ENCODE measurements at regions not wholly inside any gene's neighbourhood (a gene's known extent, or its start where the extent isn't known, plus 50 kb on each side); places are given as distances from the start of the nearest gene placed in this dataset.
"Not testable (repeated sequence)": the region's sequence is repeated elsewhere in the genome, so short reads cannot be mapped to it uniquely, and the experiment has no call there.

DNA sequence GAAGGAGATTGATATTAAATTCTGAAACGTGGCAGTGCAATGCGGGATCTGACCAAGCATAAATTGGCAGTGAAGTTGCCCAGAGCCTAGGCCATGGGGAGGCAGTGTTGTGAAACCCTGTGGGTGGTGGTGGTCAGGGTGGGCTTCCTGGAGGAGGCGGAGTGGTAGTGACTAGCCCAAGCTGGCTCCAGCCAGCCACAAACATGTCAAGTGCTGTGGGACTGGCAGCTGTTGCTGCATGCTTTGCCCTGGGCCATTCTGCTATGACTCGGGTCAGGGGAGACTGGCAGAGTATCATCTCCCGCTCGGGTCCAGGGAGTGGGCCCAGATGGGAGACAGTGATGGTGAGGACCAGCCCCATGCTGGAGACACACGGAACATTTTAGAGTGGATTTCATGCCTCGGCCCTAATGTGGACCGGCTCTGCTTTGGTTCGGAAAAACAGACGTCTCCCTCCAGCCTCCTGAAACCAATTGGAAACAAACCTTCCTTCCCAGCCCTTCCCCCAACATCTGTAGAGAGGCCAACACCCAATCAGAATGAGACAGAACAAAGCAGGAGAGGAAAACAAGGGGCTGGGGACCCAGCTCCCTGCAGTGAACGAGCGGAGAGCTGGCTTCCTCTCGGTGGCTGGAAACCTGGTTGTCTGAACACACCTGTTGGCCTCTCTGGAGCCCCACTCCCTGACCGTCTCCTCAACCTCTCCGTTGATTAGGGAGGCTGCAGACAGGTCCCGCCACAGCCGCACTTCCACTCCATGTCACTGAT, 58.2 kb downstream of the TMEM270 start:
- no peak for DNase-seq (ENCODE audit: low read depth)
- no peak overlapping the region for H3K4me3 ChIP-seq (ENCODE audit: low read depth, low read length)
- TF ChIP-seq, protein P1, sequence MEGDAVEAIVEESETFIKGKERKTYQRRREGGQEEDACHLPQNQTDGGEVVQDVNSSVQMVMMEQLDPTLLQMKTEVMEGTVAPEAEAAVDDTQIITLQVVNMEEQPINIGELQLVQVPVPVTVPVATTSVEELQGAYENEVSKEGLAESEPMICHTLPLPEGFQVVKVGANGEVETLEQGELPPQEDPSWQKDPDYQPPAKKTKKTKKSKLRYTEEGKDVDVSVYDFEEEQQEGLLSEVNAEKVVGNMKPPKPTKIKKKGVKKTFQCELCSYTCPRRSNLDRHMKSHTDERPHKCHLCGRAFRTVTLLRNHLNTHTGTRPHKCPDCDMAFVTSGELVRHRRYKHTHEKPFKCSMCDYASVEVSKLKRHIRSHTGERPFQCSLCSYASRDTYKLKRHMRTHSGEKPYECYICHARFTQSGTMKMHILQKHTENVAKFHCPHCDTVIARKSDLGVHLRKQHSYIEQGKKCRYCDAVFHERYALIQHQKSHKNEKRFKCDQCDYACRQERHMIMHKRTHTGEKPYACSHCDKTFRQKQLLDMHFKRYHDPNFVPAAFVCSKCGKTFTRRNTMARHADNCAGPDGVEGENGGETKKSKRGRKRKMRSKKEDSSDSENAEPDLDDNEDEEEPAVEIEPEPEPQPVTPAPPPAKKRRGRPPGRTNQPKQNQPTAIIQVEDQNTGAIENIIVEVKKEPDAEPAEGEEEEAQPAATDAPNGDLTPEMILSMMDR (IDR thresholded peaks at IDR 0.05; ENCODE audit: insufficient read depth, low read length): no peak

DNA sequence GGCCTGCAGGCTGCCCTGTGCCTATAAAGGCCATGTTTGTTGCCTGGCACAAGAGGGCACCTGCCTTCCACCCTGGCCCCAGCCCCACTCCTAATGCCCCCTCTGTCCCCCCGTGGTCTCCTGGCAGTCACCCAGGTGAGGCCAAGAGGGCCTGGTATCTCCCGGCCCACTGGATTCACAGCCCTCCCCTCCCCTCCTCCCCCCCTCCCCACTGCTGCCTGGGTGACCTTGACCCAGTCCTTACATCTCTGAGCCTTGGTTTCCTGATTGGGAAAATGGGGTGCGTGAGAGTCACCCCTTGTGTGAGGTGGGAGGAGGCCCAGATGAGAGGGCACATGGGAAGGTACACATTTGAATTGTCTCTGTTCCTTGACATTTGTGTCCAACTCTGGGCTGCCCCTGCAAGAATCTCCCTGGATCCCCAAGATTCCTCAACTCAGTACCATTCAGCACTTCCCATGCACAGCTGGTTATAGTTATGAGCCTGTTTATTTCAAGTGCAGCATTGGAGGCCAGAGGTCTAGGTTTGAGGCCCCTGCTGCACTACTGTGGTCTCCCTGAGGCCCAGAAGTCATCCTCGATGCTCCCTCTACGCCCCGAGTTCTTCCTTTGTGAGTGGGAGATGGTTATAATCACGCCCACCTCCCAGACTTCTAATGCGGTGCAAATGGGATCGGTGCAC, 58.9 kb downstream of the TMEM270 start:
- TF ChIP-seq, protein P1 (IDR thresholded peaks at IDR 0.05; ENCODE audit: insufficient read depth, low read length): no peak
- H3K4me3 ChIP-seq (ENCODE audit: low read depth, low read length): no peak overlapping the region
- DNase-seq (ENCODE audit: low read depth): no peak

DNA sequence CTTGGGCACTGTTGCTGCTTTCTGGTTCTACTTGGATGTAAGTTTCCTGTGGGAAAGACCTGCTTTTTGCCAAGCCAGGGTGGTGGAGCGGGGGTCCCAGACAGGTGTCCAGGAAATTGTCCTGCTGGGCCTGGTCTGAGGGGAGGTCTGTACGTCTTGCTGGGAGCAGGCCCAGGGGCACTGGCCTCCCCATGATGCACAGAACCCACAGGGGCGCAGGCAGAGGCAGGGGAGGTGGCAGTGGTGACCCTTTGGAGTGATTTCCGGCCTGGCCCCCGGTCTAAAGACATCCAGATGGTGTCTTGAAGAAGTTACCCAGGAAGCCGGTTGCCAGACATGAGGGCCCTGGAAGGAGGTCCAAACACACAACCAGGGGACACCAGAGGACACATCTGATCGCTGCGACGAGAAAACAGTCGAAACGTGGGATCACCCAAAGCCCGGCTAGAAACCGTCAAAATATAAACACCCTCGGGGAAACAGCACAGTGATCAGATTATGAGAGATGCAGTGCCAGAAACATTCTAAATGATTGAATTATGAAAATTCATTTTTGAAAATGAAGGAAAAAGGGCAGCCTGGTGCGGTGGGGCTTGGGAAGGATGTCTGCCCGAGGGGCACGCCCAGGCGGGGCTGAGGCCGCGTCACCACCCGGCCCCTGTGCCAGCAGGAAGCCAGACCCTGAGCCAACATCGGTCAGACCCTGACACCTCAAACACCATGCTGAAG, 59.6 kb downstream of the TMEM270 start:
- no peak for DNase-seq (ENCODE audit: low read depth)
- no peak overlapping the region for H3K4me3 ChIP-seq (ENCODE audit: low read depth, low read length)
- TF ChIP-seq, protein P1 (IDR thresholded peaks at IDR 0.05; ENCODE audit: insufficient read depth, low read length): no peak

DNA sequence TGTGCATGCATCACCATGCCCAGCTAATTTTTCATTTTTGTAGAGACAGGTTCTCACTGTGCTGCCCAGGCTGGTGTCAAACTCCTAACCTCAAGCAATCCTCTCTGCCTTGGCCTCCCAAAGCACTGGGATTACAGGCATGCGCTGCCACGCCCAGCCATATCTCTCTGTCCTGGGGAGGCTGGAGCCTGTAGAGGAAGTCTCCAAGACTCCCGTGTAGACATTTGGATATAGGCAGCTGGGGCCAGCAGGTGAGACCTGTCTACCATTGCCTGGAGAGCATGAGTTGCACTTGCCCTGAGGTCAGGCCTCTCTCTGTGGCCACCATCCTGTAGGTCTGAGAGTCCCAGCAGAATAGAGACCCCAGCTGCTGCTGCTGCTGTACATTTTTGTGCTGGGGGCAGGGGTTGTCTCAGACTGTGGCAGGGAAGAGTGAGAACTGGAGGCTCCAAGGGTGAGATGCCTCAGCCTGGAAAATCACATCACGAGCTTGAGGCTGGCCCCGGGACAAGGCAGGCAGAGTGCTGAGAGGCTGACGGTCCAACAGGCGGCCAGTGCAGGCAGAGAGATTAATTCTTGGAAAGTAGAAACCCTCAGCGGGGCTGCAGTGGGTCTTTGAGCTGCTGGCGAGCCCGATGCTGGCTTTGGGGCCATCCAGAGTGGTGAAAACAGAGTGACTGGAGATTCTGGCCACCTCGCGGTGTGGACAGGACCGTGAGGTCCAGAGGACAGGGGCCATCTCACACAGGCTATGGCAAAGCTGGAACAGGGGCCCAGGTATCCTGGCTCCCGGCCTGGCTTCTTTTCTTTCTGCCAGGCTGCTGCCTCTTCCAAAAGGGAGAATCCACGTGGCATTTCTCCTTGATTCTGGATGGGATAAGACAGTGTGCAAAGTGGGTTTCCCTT, 60.9 kb downstream of the TMEM270 start:
- DNase-seq (ENCODE audit: low read depth): no peak
- H3K4me3 ChIP-seq (ENCODE audit: low read depth, low read length): no peak overlapping the region
- TF ChIP-seq, protein P1 (IDR thresholded peaks at IDR 0.05; ENCODE audit: insufficient read depth, low read length): no peak

DNA sequence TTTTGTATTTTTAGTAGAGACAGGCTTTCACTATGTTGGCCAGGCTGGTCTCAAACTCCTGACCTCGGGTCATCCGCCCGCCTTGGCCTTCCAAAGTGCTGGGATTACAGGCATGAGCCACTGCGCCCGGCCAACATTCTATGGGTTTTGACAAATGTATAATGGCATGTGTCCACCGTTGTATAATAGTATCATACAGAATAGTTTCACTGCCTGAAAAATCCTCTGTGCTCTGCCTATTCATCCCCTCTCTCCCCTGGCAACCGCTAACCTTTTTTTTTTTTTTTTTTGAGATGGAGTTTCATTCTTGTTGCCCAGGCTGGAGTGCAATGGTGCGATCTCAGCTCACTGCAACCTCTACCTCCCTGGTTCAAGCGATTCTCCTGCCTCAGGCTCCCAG, 67.7 kb downstream of the TMEM270 start:
- not testable (repeated sequence) for H3K4me3 ChIP-seq (ENCODE audit: low read depth, low read length); DNase-seq (ENCODE audit: low read depth)

DNA sequence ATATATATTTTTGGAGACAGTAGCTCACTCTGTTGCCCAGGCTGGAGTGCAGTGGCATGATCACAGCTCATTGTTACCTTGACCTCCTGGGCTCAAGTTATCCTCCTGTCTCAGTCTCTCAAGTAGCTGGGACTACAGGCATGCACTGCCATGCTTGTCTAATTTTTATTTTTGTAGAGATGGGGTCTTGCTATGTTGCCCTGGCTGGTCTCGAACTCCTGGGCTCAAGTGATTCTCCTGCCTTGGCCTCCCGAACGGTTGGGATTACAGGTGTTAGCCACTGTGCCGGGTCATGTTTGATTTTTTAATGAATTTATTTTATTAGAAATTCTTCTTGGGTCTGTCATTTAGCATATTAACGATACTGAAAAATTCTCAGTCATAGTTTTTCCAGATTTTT, 70.5 kb downstream of the TMEM270 start:
- DNase-seq (ENCODE audit: low read depth): no peak
- H3K4me3 ChIP-seq (ENCODE audit: low read depth, low read length): no peak overlapping the region
- TF ChIP-seq, protein P1 (IDR thresholded peaks at IDR 0.05; ENCODE audit: insufficient read depth, low read length): no peak

Measured in fibroblast of the aortic adventitia (primary cell).